ENCODE measurements at regions not wholly inside any gene's neighbourhood (a gene's known extent, or its start where the extent isn't known, plus 50 kb on each side); places are given as distances from the start of the nearest gene placed in this dataset.

- no peak overlapping the region for H3K9ac ChIP-seq (ENCODE audit: low read length)
- no peaks in the 10 kb centered on the region for H3K4me1 ChIP-seq (ENCODE audit: low read length)
- no peak overlapping the region for H3K4me2 ChIP-seq (ENCODE audit: low read length)
- H3K9me3 ChIP-seq (ENCODE audit: insufficient read depth, low read length), result no peaks in the 10 kb centered on the region
- TF ChIP-seq, protein P1, sequence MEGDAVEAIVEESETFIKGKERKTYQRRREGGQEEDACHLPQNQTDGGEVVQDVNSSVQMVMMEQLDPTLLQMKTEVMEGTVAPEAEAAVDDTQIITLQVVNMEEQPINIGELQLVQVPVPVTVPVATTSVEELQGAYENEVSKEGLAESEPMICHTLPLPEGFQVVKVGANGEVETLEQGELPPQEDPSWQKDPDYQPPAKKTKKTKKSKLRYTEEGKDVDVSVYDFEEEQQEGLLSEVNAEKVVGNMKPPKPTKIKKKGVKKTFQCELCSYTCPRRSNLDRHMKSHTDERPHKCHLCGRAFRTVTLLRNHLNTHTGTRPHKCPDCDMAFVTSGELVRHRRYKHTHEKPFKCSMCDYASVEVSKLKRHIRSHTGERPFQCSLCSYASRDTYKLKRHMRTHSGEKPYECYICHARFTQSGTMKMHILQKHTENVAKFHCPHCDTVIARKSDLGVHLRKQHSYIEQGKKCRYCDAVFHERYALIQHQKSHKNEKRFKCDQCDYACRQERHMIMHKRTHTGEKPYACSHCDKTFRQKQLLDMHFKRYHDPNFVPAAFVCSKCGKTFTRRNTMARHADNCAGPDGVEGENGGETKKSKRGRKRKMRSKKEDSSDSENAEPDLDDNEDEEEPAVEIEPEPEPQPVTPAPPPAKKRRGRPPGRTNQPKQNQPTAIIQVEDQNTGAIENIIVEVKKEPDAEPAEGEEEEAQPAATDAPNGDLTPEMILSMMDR (IDR thresholded peaks at IDR 0.05; ENCODE audit: low read depth, low read length), result no peak
- TF ChIP-seq EZH2phosphoT487 (IDR thresholded peaks at IDR 0.05; ENCODE audit: low read depth), result no peak
- H3K79me2 ChIP-seq (ENCODE audit: low read length), result no peaks in the 10 kb centered on the region
- no peaks in the 10 kb centered on the region for H3K36me3 ChIP-seq (replicated peaks; ENCODE audit: low read depth, low read length)
- no peak overlapping the region for H3K27ac ChIP-seq (ENCODE audit: low read length)
- H3K27me3 ChIP-seq (ENCODE audit: low read depth, low read length), result no peaks in the 10 kb centered on the region
- H2AFZ ChIP-seq (ENCODE audit: low read depth, low read length), result no peak overlapping the region
- no peaks in the 10 kb centered on the region for H4K20me1 ChIP-seq (ENCODE audit: insufficient read depth, low read length)
- no peak overlapping the region for H3K4me3 ChIP-seq (ENCODE audit: low read length)
Measured at GRCh38 chr6:77383026-77383425, 80.3 kb downstream of the HTR1B start.

DNA sequence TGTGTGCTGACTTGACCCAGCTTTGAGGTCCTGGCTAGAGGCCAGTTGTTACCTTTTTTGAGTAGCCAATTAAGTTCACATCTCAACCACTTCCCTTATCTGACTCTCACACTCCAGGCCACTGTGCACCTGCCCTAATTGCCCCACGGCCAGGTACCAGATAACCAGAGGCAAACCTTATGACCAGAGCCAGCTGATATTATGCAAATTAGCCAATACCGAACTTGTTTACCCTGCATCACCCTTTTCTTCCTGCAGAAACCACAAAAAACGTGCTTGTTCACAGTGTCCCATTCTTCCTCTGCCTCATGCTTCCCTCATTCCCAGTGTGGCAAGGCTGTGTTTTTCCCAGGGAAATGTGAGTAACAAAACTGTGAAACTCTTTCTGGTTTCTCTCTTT, 89.3 kb downstream of the HTR1B start:
- Histone ChIP-seq H3K36me3 (replicated peaks; ENCODE audit: low read depth, low read length) (peaks cover 9% of the 10 kb centered on the region), H4K20me1 (ENCODE audit: insufficient read depth, low read length) (no peaks in the 10 kb centered on the region), H3K4me2 (ENCODE audit: low read length) (no peak overlapping the region), H3K9ac (ENCODE audit: low read length) (no peak overlapping the region), H3K4me3 (ENCODE audit: low read length) (no peak overlapping the region), H3K4me1 (ENCODE audit: low read length) (peaks cover 9% of the 10 kb centered on the region), H3K9me3 (ENCODE audit: insufficient read depth, low read length) (no peaks in the 10 kb centered on the region), H3K27ac (ENCODE audit: low read length) (no peak overlapping the region), H3K79me2 (ENCODE audit: low read length) (no peaks in the 10 kb centered on the region), H3K27me3 (ENCODE audit: low read depth, low read length) (no peaks in the 10 kb centered on the region), H2AFZ (ENCODE audit: low read depth, low read length) (no peak overlapping the region)
- TF ChIP-seq EZH2phosphoT487 (IDR thresholded peaks at IDR 0.05; ENCODE audit: low read depth), result no peak
- TF ChIP-seq, protein P1 (IDR thresholded peaks at IDR 0.05; ENCODE audit: low read depth, low read length), result no peak

DNA sequence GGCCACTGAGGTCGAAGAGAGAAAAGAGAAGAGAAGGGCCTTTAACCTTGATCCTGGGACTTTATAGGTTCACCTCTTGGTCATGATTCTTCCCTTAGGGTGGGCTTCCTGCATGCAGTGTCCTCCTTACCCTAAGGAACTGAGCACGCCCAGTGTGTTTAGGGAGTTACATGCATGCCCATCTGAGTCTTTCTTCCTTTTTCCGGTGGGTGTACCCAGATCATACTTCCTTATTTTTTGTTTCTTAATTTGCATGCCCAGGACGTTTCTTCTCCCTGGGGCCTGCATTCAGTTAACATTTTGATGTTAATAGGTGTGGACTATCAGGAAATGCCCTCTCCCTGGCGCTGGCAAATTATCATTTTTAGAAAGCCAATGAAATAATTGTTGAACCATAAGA, 91.5 kb downstream of the HTR1B start:
- H3K9me3 ChIP-seq (ENCODE audit: insufficient read depth, low read length), result no peaks in the 10 kb centered on the region
- H3K27me3 ChIP-seq (ENCODE audit: low read depth, low read length), result no peaks in the 10 kb centered on the region
- TF ChIP-seq EZH2phosphoT487 (IDR thresholded peaks at IDR 0.05; ENCODE audit: low read depth), result no peak
- TF ChIP-seq, protein P1 (IDR thresholded peaks at IDR 0.05; ENCODE audit: low read depth, low read length), result no peak
- no peak overlapping the region for H3K9ac ChIP-seq (ENCODE audit: low read length)
- peak overlapping the region; percentile 17; the same call in 1 of the 2 replicates for H3K4me3 ChIP-seq (ENCODE audit: low read length)
- no peak overlapping the region for H3K27ac ChIP-seq (ENCODE audit: low read length)
- H3K79me2 ChIP-seq (ENCODE audit: low read length), result no peaks in the 10 kb centered on the region
- no peaks in the 10 kb centered on the region for H4K20me1 ChIP-seq (ENCODE audit: insufficient read depth, low read length)
- H2AFZ ChIP-seq (ENCODE audit: low read depth, low read length), result peak overlapping the region; percentile 91
- peaks cover 9% of the 10 kb centered on the region for H3K4me1 ChIP-seq (ENCODE audit: low read length)
- H3K4me2 ChIP-seq (ENCODE audit: low read length), result peak overlapping the region; percentile 3; the same call in 1 of the 2 replicates
- H3K36me3 ChIP-seq (replicated peaks; ENCODE audit: low read depth, low read length), result peaks cover 9% of the 10 kb centered on the region

DNA sequence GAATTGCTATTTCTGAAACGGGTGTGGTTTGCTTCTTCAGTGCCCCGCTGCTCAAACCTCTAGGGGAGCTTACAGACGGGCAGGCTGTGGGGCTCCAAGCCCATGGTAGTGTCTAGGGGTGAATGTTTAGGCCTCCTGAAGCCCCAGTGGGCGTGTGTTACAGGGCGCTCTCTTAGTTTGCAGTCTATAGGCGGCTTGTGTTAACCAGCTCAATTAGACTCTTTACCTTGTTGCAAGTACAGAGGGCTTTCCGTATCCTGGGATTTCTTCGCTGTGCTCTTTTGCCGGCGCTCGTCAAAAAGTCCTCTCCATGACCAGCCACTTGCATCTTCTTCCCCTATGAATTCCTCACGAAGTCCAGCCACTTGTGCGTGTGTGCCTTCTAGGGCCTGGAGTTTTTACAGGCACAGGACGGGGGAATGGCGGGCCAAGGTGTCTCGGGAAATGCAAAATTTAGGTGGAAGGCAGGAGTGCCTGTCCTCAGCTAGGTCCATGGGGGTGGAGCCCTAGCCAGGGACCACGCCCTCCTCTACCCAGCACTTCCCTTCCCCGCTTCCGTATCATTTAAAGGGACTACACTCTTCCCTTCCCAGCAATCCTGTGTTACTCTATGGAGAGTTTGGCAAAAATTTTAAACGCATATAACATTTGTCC, 94.5 kb downstream of the HTR1B start:
- TF ChIP-seq, protein P1 (IDR thresholded peaks at IDR 0.05; ENCODE audit: low read depth, low read length), result no peak
- no peak for TF ChIP-seq EZH2phosphoT487 (IDR thresholded peaks at IDR 0.05; ENCODE audit: low read depth)
- Histone ChIP-seq H3K79me2 (ENCODE audit: low read length) (no peaks in the 10 kb centered on the region), H3K9me3 (ENCODE audit: insufficient read depth, low read length) (0 out of 2 replicates have a peak, but pooled peaks cover 5% of the 10 kb centered on the region), H3K36me3 (replicated peaks; ENCODE audit: low read depth, low read length) (peaks cover 9% of the 10 kb centered on the region), H3K9ac (ENCODE audit: low read length) (no peak overlapping the region), H4K20me1 (ENCODE audit: insufficient read depth, low read length) (no peaks in the 10 kb centered on the region), H3K4me1 (ENCODE audit: low read length) (peaks cover 9% of the 10 kb centered on the region), H3K27me3 (ENCODE audit: low read depth, low read length) (no peaks in the 10 kb centered on the region), H3K4me2 (ENCODE audit: low read length) (no peak overlapping the region), H3K4me3 (ENCODE audit: low read length) (no peak overlapping the region), H3K27ac (ENCODE audit: low read length) (no peak overlapping the region), H2AFZ (ENCODE audit: low read depth, low read length) (no peak overlapping the region)

All from OCI-LY3 (cell line).